NCI-H2081 treated with DMSO at 0.1 percent for 48 hours (cell line): ENCODE measurements at regions not wholly inside any gene's neighbourhood (a gene's known extent, or its start where the extent isn't known, plus 50 kb on each side); places are given as distances from the start of the nearest gene placed in this dataset.
"Not testable (repeated sequence)": the region's sequence is repeated elsewhere in the genome, so short reads cannot be mapped to it uniquely, and the experiment has no call there.

Source experiments
- DNase-seq: peaks from one replicate; lab custom pipeline; 2025; lab: John Stamatoyannopoulos, UW

GRCh38 chr3:20622304-20622703 is 436.3 kb upstream of the SGO1 start:
- DNase-seq, result no peak

- not testable (repeated sequence) for DNase-seq
Measured at GRCh38 chr3:20618621-20619020, 432.6 kb upstream of the SGO1 start.

GRCh38 chr3:20618181-20618580 is 432.2 kb upstream of the SGO1 start:
- not testable (repeated sequence) for DNase-seq

- not testable (repeated sequence) for DNase-seq
Measured at GRCh38 chr3:20615982-20616381, 430.0 kb upstream of the SGO1 start.

GRCh38 chr3:20608054-20608738 is 422.2 kb upstream of the SGO1 start:
- no peak for DNase-seq

GRCh38 chr3:20604659-20605058 is 418.7 kb upstream of the SGO1 start:
- DNase-seq, result no peak

- DNase-seq, result no peak
Measured at GRCh38 chr3:20589275-20589674, 403.3 kb upstream of the SGO1 start.

- DNase-seq, result no peak
Measured at GRCh38 chr3:20588781-20589180, 402.8 kb upstream of the SGO1 start.

GRCh38 chr3:20583648-20584047 is 397.6 kb upstream of the SGO1 start:
- DNase-seq, result no peak

GRCh38 chr3:20576228-20576627 is 390.2 kb upstream of the SGO1 start:
- no peak for DNase-seq

GRCh38 chr3:20575146-20575545 is 389.1 kb upstream of the SGO1 start:
- no peak for DNase-seq

- no peak for DNase-seq
Measured at GRCh38 chr3:20574746-20575145, 388.7 kb upstream of the SGO1 start.

- no peak for DNase-seq
Measured at GRCh38 chr3:20573175-20573574, 387.2 kb upstream of the SGO1 start.

GRCh38 chr3:20572473-20572872 is 386.5 kb upstream of the SGO1 start:
- no peak for DNase-seq

GRCh38 chr3:20569310-20569709 is 383.3 kb upstream of the SGO1 start:
- no peak for DNase-seq

GRCh38 chr3:20564966-20565365 is 379.0 kb upstream of the SGO1 start:
- DNase-seq, result no peak

- no peak for DNase-seq
Measured at GRCh38 chr3:20563985-20564384, 378.0 kb upstream of the SGO1 start.

GRCh38 chr3:20563251-20563650 is 377.2 kb upstream of the SGO1 start:
- DNase-seq, result no peak

- no peak for DNase-seq
Measured at GRCh38 chr3:20561166-20561565, 375.2 kb upstream of the SGO1 start.

GRCh38 chr3:20560446-20560845 is 374.4 kb upstream of the SGO1 start:
- DNase-seq, result not testable (repeated sequence)

- no peak for DNase-seq
Measured at GRCh38 chr3:20558161-20558560, 372.2 kb upstream of the SGO1 start.

GRCh38 chr3:20556661-20557060 is 370.7 kb upstream of the SGO1 start:
- no peak for DNase-seq

- DNase-seq, result no peak
Measured at GRCh38 chr3:20552605-20553275, 366.7 kb upstream of the SGO1 start.
